ENCODE measurements at regions not wholly inside any gene's neighbourhood (a gene's known extent, or its start where the extent isn't known, plus 50 kb on each side); places are given as distances from the start of the nearest gene placed in this dataset.

DNA sequence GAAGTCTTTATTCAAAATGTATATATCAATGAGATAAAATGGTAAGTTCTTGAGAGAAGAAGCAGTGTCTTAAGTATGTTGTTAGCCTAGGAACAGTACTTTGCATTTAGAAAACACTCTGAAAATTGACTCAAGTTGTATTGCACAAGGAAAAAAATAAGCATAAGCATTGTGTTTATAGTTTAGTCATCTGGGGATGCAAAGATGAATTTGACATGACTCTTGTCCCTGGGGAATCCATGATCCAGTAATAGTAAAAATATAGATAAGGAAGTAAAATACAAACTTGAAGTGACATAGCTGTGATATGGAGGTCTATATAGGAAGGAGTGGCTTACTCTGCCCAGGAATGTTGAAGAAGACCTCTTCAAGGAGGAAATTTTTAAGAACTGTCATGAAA is 185.0 kb upstream of the PTBP2 start:
- no peak for TF ChIP-seq CTCF (IDR thresholded peaks at IDR 0.05; ENCODE audit: low read depth, low read length)
- no peak overlapping the region for H3K4me3 ChIP-seq (ENCODE audit: low read depth, low read length)

GRCh38 chr1:96538111-96538641 is 183.4 kb upstream of the PTBP2 start:
- no peak for TF ChIP-seq CTCF (IDR thresholded peaks at IDR 0.05; ENCODE audit: low read depth, low read length)
- no peak overlapping the region for H3K4me3 ChIP-seq (ENCODE audit: low read depth, low read length)

GRCh38 chr1:96538883-96539282 is 182.7 kb upstream of the PTBP2 start:
- TF ChIP-seq CTCF (IDR thresholded peaks at IDR 0.05; ENCODE audit: low read depth, low read length) = no peak
- no peak overlapping the region for H3K4me3 ChIP-seq (ENCODE audit: low read depth, low read length)

- no peak for TF ChIP-seq CTCF (IDR thresholded peaks at IDR 0.05; ENCODE audit: low read depth, low read length)
- no peak overlapping the region for H3K4me3 ChIP-seq (ENCODE audit: low read depth, low read length)
Observed at GRCh38 chr1:96541491-96541890, 180.1 kb upstream of the PTBP2 start.

DNA sequence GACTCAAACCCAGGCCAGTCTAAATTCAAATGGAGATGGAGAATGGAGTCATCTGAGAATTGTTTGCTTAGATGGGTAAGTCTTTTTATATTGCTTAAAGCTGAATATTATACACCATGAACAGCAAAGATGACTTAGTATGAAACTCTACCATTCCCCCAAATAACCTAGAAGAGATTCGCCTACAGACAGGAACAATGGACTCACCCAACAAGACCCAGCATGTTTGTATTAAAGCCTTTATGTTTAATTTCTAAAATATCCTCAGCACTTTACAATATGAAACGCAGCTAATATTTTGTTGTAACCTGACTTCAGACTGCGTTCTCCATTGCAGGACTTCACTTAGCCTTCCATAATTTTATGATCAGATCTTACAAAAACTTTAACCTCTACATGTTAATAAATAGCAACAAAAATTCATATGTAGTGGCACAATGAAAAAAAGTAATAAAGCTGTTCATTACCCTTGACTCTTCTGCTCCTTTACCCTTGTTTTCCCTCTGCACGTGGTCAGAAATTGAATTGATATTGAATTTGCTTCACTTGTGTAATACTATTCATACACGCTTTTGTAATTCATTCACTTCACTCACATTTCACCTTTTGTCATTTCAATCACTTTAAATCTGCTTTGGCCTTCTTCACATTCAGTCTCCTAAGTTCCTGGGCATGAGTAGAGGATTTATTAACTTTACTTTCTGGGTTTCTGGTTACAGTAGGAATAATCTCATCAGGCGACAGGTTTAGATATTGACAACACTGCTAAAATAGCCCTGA is 177.3 kb upstream of the PTBP2 start:
- TF ChIP-seq CTCF (IDR thresholded peaks at IDR 0.05; ENCODE audit: low read depth, low read length) = no peak
- H3K4me3 ChIP-seq (ENCODE audit: low read depth, low read length) = no peak overlapping the region

DNA sequence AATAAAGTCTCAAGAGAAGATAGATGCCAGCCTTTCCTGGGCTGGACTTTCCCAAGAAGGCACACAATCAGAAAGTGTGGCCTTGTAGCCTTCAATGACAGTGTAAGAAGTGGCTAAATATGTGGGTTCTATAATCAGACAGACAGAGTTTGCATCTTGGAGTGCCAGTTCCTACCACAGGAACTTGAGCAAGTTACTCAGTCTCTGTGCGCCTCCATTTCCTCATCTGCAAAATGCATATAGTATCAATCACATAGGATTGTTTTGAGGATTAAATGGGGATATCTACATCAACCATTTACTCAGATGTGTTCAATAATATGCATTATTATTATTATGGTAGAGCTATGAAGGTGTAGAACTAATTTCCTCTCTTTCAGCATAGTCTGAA is 176.8 kb upstream of the PTBP2 start:
- H3K4me3 ChIP-seq (ENCODE audit: low read depth, low read length) = no peak overlapping the region
- TF ChIP-seq CTCF (IDR thresholded peaks at IDR 0.05; ENCODE audit: low read depth, low read length) = no peak

GRCh38 chr1:96545935-96546656 is 175.5 kb upstream of the PTBP2 start:
- no peak for TF ChIP-seq CTCF (IDR thresholded peaks at IDR 0.05; ENCODE audit: low read depth, low read length)
- H3K4me3 ChIP-seq (ENCODE audit: low read depth, low read length) = no peak overlapping the region
